LoVo (cell line): ENCODE measurements at regions not wholly inside any gene's neighbourhood (a gene's known extent, or its start where the extent isn't known, plus 50 kb on each side); places are given as distances from the start of the nearest gene placed in this dataset.
"Not testable (repeated sequence)": the region's sequence is repeated elsewhere in the genome, so short reads cannot be mapped to it uniquely, and the experiment has no call there.

Experiments
- DNase-seq: peaks from one replicate; pipeline ENCODE4 v3.0.0-alpha.2; 2016; ENCODE audit warnings: low spot score

GRCh38 chr1:104979651-104980050 lies 1230.0 kb downstream of the AMY1C start:
- DNase-seq = no peak

- no peak for DNase-seq
Observed at GRCh38 chr1:104987210-104987609, 1237.5 kb downstream of the AMY1C start.

GRCh38 chr1:104989012-104989411 lies 1239.3 kb downstream of the AMY1C start:
- no peak for DNase-seq

- DNase-seq = no peak
Observed at GRCh38 chr1:104991702-104992101, 1242.0 kb downstream of the AMY1C start.

GRCh38 chr1:105000793-105001192 lies 1251.1 kb downstream of the AMY1C start:
- DNase-seq = no peak

GRCh38 chr1:105004515-105004914 lies 1254.8 kb downstream of the AMY1C start:
- DNase-seq = no peak

GRCh38 chr1:105005594-105006195 lies 1256.0 kb downstream of the AMY1C start:
- no peak for DNase-seq

GRCh38 chr1:105017587-105017986 lies 1267.9 kb downstream of the AMY1C start:
- DNase-seq = no peak

- DNase-seq = no peak
Observed at GRCh38 chr1:105023719-105024118, 1274.0 kb downstream of the AMY1C start.

- no peak for DNase-seq
Observed at GRCh38 chr1:105027838-105028471, 1278.3 kb downstream of the AMY1C start.

- DNase-seq = no peak
Observed at GRCh38 chr1:105072446-105072845, 1322.7 kb downstream of the AMY1C start.

- no peak for DNase-seq
Observed at GRCh38 chr1:105072850-105073249, 1323.2 kb downstream of the AMY1C start.

GRCh38 chr1:105073660-105074059 lies 1324.0 kb downstream of the AMY1C start:
- DNase-seq = no peak

- no peak for DNase-seq
Observed at GRCh38 chr1:105083611-105084010, 1333.9 kb downstream of the AMY1C start.

- peak; percentile 3 for DNase-seq
Observed at GRCh38 chr1:105087506-105087905, 1337.8 kb downstream of the AMY1C start.

- DNase-seq = no peak
Observed at GRCh38 chr1:105088166-105088565, 1338.5 kb downstream of the AMY1C start.

- not testable (repeated sequence) for DNase-seq
Observed at GRCh38 chr1:105093893-105094292, 1344.2 kb downstream of the AMY1C start.

- no peak for DNase-seq
Observed at GRCh38 chr1:105100102-105100501, 1350.4 kb downstream of the AMY1C start.

GRCh38 chr1:105101261-105101660 lies 1351.6 kb downstream of the AMY1C start:
- no peak for DNase-seq

GRCh38 chr1:105102371-105102770 lies 1352.7 kb downstream of the AMY1C start:
- no peak for DNase-seq

- DNase-seq = no peak
Observed at GRCh38 chr1:105122041-105122440, 1372.3 kb downstream of the AMY1C start.

- DNase-seq = peak; percentile 14
Observed at GRCh38 chr1:105137543-105138457, 1388.1 kb downstream of the AMY1C start.

GRCh38 chr1:105138458-105138893 lies 1388.8 kb downstream of the AMY1C start:
- no peak for DNase-seq
